ENCODE measurements at regions not wholly inside any gene's neighbourhood (a gene's known extent, or its start where the extent isn't known, plus 50 kb on each side); places are given as distances from the start of the nearest gene placed in this dataset.

- no peak for DNase-seq
Observed at GRCh38 chr2:33786881-33787280, 187.8 kb upstream of the FAM98A start.

GRCh38 chr2:33785201-33786106 lies 186.4 kb upstream of the FAM98A start:
- no peak for DNase-seq

GRCh38 chr2:33784488-33784887 lies 185.4 kb upstream of the FAM98A start:
- no peak for DNase-seq

- no peak for DNase-seq
Observed at GRCh38 chr2:33782395-33783230, 183.5 kb upstream of the FAM98A start.

GRCh38 chr2:33777786-33778185 lies 178.7 kb upstream of the FAM98A start:
- no peak for DNase-seq

- DNase-seq = no peak
Observed at GRCh38 chr2:33775306-33775705, 176.2 kb upstream of the FAM98A start.

GRCh38 chr2:33770023-33770422 lies 170.9 kb upstream of the FAM98A start:
- no peak for DNase-seq

- no peak for DNase-seq
Observed at GRCh38 chr2:33766175-33766574, 167.1 kb upstream of the FAM98A start.

GRCh38 chr2:33765122-33765521 lies 166.0 kb upstream of the FAM98A start:
- DNase-seq = no peak

GRCh38 chr2:33764551-33764950 lies 165.5 kb upstream of the FAM98A start:
- no peak for DNase-seq

- no peak for DNase-seq
Observed at GRCh38 chr2:33763671-33764310, 164.7 kb upstream of the FAM98A start.

GRCh38 chr2:33762636-33763035 lies 163.5 kb upstream of the FAM98A start:
- no peak for DNase-seq

- DNase-seq = no peak
Observed at GRCh38 chr2:33746208-33746800, 147.2 kb upstream of the FAM98A start.

- no peak for DNase-seq
Observed at GRCh38 chr2:33735096-33735495, 136.0 kb upstream of the FAM98A start.

GRCh38 chr2:33730804-33731203 lies 131.7 kb upstream of the FAM98A start:
- DNase-seq = no peak

- DNase-seq = no peak
Observed at GRCh38 chr2:33730193-33730592, 131.1 kb upstream of the FAM98A start.

GRCh38 chr2:33729353-33729752 lies 130.3 kb upstream of the FAM98A start:
- no peak for DNase-seq

GRCh38 chr2:33728106-33728505 lies 129.0 kb upstream of the FAM98A start:
- no peak for DNase-seq

- DNase-seq = no peak
Observed at GRCh38 chr2:33727361-33728032, 128.4 kb upstream of the FAM98A start.

- DNase-seq = no peak
Observed at GRCh38 chr2:33726415-33726814, 127.3 kb upstream of the FAM98A start.

- DNase-seq = no peak
Observed at GRCh38 chr2:33723329-33723728, 124.2 kb upstream of the FAM98A start.

- no peak for DNase-seq
Observed at GRCh38 chr2:33719067-33719466, 120.0 kb upstream of the FAM98A start.
